GM12892 (cell line): ENCODE measurements at regions not wholly inside any gene's neighbourhood (a gene's known extent, or its start where the extent isn't known, plus 50 kb on each side); places are given as distances from the start of the nearest gene placed in this dataset.
"Not testable (repeated sequence)": the region's sequence is repeated elsewhere in the genome, so short reads cannot be mapped to it uniquely, and the experiment has no call there.

Source experiments
- DNase-seq: peaks from one replicate; pipeline ENCODE4 v3.0.0; 2011; ENCODE audit not compliant: insufficient read length
- FAIRE-seq: peaks from 2 replicates; lab custom pipeline; 2011; peaks lifted over from hg19 to GRCh38; lab: Jason Lieb, UNC
- POLR2A ChIP-seq: IDR thresholded peaks from 2 replicates; pipeline ENCODE4 v1.6.1; 2011; ENCODE audit warnings: low read depth, low read length, control low read depth
- POLR2AphosphoS5 ChIP-seq: IDR thresholded peaks from 2 replicates; pipeline ENCODE4 v1.6.1; 2011; ENCODE audit warnings: low read depth, low read length, control low read depth
- TAF1 ChIP-seq: IDR thresholded peaks from 2 replicates; pipeline ENCODE4 v1.6.1; 2011; ENCODE audit warnings: low read depth, mild to moderate bottlenecking, control low read depth, low read length, borderline replicate concordance

DNA sequence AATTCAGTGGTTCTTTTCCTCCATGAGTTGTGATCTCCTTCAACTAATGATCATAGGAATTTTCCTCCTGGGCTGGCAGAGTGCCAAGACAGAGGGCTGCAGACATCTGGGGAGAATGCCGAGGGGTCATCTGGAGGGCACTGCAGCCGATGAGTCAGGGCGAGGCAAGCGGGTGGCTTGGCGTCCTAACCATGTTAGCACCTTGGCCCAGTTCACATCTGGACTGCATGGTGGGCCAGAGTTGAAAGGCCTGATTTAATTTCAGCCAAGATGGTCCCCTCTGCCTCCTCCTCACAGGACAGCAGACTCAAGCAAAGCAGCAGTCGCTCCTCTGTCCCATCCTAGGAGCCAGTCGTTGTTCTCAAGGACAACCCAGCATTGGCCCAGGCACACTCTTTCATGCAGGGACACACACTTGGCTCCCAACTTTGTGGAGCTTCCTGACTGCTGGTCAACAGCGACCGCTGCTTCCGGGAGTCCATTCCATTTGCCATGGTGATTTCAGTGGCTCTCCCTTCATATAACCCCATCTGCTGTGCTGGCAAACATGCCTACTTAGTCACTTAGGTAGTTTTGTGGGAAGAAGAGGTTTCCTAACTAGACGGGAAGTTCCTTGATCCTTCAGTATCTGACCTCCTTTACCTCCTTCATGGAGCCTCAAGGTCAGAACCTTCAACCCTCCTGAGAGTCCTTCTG, 161.8 kb downstream of the TTC8 start:
- FAIRE-seq (no peak), DNase-seq (no peak)
- TF ChIP-seq POLR2A: no peak
- no peak for TF ChIP-seq TAF1
- no peak for TF ChIP-seq POLR2AphosphoS5

DNA sequence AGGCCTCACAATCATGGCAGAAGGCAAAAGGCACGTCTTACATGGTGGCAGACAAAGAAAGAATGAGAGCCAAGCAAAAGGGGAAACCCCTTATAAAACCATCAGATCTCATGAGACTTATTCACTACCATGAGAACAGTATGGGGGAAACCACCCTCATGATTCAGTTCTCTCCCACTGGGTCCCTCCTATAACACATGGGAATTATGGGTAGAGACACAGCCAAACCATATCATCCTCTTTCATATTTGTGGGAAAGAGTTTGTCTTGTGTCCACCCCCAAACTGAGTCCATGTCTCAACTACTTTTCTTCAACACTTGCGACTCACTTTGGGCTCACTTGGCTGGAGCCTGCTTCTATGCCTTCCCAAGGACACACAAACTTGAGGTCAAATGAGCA, 162.5 kb downstream of the TTC8 start:
- not testable (repeated sequence) for FAIRE-seq, DNase-seq

DNA sequence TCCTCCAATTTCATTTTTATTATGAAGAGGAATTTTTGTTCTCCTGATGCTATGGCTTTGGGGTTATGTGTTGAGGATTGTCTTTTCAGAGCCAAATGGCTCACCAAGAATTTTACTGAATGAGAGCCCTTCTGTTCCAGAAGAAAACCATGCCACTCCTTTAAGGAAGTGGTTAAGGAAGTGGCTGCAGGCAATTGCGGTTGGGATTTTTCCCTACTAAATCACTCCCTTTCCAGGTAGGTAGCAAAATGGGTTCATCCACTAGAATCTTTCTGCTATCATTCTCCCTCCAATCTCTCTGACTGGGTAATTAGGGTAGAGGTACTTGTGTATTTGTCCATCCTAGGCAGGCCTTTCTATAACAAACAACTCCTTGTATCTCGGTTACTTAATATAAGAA, 163.1 kb downstream of the TTC8 start:
- FAIRE-seq (no peak), DNase-seq (no peak)
- TF ChIP-seq TAF1 (no peak), POLR2A (no peak), POLR2AphosphoS5 (no peak)

DNA sequence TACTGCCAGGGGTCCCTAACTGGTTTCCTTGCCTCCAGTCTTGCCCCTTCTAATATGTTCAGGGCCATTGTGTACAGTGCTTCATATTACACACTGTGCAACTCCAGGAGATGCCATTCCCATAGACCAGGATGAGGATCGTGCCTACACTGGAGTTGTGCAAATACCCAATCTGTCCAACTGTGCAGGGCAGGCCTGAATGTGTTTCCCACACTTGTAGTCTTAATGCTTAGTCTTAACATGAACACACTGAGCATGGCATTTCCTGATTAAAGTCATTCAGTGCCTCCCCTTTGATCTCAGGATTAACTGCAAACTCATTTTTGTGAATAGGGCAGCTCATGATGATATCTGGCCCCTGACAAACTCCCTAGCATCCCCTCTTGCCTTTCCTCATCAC, 165.5 kb downstream of the TTC8 start:
- no peak for DNase-seq
- no peak for FAIRE-seq
- no peak for TF ChIP-seq POLR2A
- TF ChIP-seq POLR2AphosphoS5: no peak

DNA sequence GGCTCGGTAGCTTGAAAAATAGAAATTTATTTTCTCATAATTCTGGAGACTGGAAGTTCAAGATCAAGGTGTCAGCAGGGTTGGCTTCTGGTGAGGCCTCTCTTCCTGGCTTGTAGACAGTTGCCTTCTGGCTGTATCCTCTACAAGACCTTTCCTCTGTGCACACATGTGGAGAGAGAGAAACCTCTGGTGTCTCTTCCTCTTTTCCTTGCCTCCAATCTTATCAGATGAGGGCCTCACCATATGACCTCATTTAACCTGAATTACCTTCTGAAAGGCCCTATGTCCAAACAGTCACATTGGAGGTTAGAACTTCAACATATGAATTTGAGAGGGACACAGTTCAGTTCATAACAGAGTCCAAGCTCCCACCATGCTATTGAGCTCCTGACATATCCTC, 166.4 kb downstream of the TTC8 start:
- TF ChIP-seq TAF1 (no peak), POLR2A (no peak), POLR2AphosphoS5 (no peak)
- FAIRE-seq (no peak), DNase-seq (no peak)

DNA sequence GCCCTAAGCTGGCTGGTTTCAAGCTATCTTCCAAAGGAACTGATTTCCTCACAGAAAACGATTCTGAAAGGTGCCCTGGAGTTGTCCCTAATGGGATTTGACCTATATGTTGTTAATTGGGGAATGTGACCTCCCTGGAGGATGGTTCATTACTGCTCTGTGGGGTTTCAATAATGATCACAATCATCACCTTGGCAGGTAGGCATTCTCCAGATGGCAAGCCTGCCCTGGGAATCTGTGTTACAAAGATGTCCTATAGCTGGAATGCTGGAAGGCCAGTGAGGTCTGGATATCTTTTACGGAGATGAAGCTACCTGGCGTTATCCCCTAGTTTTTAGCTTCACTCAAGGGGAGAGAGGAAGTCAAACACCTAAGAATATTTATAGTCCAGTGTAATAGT, 167.6 kb downstream of the TTC8 start:
- DNase-seq (no peak), FAIRE-seq (no peak)
- TF ChIP-seq POLR2AphosphoS5 (no peak), POLR2A (no peak), TAF1 (no peak)

DNA sequence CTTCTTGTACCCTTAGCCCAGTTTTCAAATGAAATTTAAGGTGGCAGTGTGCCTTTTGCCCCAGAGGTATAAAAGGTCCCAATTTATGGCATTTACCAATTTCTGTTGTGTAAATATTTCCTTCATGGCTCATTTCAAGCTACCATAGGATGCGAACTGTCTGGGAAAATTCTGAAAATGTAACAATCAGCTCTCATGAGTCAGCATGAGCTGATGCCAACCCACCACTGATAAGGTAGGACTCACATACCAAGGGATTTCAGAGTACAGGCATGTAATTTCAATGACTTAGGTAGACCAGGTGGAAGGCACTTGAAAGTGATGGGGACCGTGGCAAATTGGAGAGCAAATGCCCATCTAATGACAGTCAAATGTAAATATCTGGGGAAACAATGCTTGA, 169.5 kb downstream of the TTC8 start:
- FAIRE-seq (no peak), DNase-seq (no peak)
- no peak for TF ChIP-seq TAF1
- TF ChIP-seq POLR2A: no peak
- no peak for TF ChIP-seq POLR2AphosphoS5

DNA sequence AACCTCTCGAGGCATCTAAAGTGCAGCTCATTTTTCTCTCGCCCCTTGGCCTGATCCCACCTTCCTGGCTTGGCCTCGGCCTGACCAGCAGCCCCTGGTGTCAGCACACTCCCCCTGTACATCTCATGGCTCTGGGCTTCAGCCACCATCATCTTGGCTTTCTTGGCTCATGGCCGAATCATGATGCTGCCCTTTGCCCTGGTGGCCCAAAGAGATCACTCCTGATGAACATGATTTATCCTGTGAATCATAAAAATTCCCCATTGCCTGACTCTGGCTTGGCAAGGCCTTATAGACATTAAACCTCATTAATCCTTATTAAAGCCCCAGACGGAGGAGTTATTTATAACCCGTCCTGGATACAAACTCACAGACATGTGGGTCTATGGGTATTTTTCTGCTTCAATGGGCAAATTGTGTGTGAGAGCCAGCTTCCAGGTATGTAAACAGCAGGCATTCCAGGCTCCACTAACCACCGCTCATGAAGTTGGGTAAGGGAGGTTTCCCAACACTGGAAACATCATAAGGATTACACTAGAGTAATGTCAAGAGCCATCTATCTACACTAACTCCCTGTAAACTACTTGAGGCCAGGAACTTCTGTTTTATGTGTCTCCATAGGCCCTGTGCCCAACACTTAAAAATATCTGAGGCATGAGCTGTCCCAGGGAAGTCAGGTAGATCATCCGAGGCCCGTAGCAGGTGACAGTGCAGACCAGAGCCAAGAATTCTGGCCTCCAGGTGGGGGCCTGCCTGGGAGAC, 171.2 kb downstream of the TTC8 start:
- no peak for DNase-seq
- no peak for FAIRE-seq
- TF ChIP-seq POLR2A: no peak
- no peak for TF ChIP-seq TAF1
- TF ChIP-seq POLR2AphosphoS5: no peak

DNA sequence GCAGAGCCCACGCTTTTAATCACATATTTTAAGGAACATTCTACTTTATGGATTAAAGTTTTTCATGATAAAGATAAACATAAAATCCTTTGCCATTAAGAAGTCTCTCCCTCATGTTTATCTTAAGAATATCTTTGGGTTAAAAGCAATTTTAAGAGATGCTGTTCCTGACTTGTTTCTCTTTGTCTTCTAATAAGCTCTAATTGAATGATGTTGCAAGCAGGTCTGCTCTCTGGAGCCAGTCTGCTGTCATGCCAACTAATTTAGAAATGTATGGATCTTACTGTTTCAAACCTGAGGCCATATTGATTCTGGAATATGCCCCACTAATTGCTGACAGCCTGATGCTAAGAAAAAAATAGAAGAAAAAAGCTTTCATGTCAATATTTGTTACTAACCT, 173.6 kb downstream of the TTC8 start:
- no peak for TF ChIP-seq TAF1
- no peak for TF ChIP-seq POLR2AphosphoS5
- TF ChIP-seq POLR2A: no peak
- no peak for DNase-seq
- no peak for FAIRE-seq

DNA sequence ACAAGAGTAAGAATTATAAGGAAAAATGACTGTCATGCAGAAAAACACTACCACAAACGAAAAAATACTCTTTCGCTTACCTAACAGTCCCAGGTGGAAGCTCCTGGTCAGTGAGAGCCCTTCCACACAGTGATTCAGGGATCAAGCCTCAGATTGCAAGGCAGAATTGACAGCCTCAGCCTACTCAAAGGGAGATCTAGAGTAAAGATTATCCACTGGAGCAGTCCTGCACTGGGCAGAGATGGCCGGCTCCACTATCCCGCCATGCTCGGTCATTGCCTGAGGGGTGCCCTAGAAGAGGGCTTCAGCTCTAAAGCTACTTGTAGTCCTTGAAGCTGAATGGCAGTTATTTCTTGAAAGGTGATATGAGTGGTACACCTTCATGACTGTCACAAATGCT, 174.7 kb downstream of the TTC8 start:
- TF ChIP-seq POLR2A: no peak
- TF ChIP-seq TAF1: no peak
- TF ChIP-seq POLR2AphosphoS5: no peak
- no peak for FAIRE-seq
- no peak for DNase-seq

DNA sequence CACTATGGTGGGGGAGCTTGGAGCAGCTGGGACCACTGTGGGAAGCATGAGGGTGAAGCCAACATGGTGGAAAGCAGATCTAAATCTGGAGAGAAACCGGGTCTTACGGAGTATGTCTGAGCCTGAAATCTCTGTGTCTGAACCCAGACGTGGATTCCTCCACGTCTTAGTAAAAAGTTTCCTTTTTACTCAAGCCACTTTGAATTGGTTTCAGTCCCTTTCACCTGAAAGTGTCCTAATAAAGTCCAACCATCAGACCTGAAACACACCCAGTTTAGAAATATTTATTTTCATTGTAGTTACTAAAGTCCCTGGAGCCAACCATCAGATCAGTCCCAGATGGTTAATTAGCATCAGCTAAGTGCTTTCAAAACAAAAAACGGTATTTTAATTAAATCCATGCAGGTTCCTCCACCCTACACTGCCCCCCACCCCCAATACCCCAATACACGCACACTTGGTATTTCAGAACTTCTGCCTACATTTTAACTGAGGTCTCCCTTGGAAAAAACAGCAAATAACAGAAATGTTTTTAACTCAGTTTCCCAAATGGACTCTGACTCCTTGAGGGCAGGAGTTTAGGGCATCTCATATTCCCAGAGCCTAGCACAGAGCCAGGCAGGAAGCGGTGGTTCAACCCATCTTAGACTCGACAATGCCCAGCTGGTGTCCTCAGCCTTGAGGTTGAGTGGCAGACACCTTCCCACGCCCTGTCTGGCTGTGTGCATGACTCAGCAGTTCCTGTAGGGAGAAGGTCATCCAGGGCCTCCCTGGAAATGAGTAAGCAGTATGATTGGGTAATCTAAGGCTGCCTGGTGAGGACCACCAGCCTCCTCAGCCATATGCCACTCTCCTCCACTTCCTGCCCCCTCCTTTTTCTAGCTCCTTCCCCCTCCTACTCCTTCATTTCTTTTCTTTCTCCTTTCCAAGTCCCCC, 175.8 kb downstream of the TTC8 start:
- no peak for FAIRE-seq
- no peak for DNase-seq
- TF ChIP-seq POLR2AphosphoS5: no peak
- no peak for TF ChIP-seq TAF1
- TF ChIP-seq POLR2A: no peak

DNA sequence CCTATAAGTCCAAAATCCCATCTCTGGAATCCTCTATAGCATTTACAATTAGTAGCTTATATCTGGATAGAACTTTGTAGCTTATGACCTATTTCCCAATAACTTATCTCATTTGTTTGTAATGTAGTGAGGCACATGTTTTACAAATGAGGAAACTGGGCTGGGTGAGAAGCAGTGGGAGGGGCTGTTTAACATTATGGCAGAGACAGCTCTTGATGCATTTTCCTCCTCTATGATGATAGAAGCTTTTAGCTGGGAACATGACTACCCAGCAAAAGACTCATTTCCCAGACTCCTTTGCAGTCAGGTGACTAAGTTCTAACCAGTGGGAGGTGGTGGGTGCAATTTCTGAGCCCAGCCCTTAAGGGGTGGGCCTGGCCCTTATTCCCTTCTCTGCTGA, 179.7 kb downstream of the TTC8 start:
- DNase-seq (no peak), FAIRE-seq (no peak)
- TF ChIP-seq TAF1: no peak
- TF ChIP-seq POLR2A: no peak
- no peak for TF ChIP-seq POLR2AphosphoS5

DNA sequence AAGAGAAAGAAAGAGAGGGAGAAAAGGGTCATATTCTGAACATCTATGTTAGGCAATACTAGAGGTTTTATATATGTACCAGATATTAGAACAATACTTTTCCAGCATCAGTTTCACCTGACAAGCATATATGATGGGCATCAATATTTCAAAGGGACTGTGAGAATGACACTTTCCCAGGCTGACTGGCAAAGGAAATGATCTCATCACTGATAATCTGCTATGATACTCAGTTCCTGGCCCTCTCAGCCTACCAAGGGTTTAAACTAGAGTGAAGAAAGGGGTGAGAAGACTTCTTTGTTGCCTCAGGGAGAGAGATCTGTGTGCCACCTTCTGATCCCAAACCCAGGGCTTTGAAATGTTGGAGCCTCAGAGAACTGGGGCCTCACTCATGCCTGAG, 183.5 kb downstream of the TTC8 start:
- no peak for TF ChIP-seq TAF1
- no peak for TF ChIP-seq POLR2A
- no peak for TF ChIP-seq POLR2AphosphoS5
- FAIRE-seq (no peak), DNase-seq (no peak)
